Small intestine (tissue), 7 donors: ENCODE measurements at regions not wholly inside any gene's neighbourhood (a gene's known extent, or its start where the extent isn't known, plus 50 kb on each side); places are given as distances from the start of the nearest gene placed in this dataset.
A peak's percentile ranks its signal among the peaks of the same experiment; 100 is the strongest.

Experiments used
- DNase-seq, 2 donors: peaks; one replicate each; pipeline versions ENCODE4 v3.0.0 to v3.0.0-alpha.2; 2013
- FAIRE-seq: peaks from 2 replicates; lab custom pipeline; 2012; peaks lifted over from hg19 to GRCh38; lab: Jason Lieb, UNC
- H3K27ac ChIP-seq, 3 donors: one replicate each; pipeline ENCODE4 v1.5.1; 2013; ENCODE audit warnings: low read length in 2 of 3, mild to moderate bottlenecking in 2 of 3, control low read depth in 1 of 3, inconsistent platforms in 1 of 3, low read depth in 1 of 3, moderate library complexity in 1 of 3
- H3K27me3 ChIP-seq, 3 donors: one replicate each; pipeline ENCODE4 v1.6.1; 2013; ENCODE audit warnings: low read length in 3 of 3, inconsistent platforms in 1 of 3; ENCODE audit not compliant: control insufficient read depth in 3 of 3, insufficient read depth in 3 of 3
- H3K36me3 ChIP-seq, 3 donors: one replicate each; pipeline ENCODE4 v1.6.1; 2013; ENCODE audit warnings: low read length in 3 of 3, inconsistent platforms in 1 of 3, low read depth in 1 of 3, mild to moderate bottlenecking in 1 of 3, moderate library complexity in 1 of 3; ENCODE audit not compliant: control insufficient read depth in 3 of 3, insufficient read depth in 2 of 3
- H3K4me1 ChIP-seq, 3 donors: one replicate each; pipeline ENCODE4 v1.6.1; 2013; ENCODE audit warnings: low read length in 2 of 3, inconsistent platforms in 1 of 3, low read depth in 1 of 3, mild to moderate bottlenecking in 1 of 3, moderate library complexity in 1 of 3; ENCODE audit not compliant: control insufficient read depth in 3 of 3, insufficient read depth in 2 of 3
- H3K4me3 ChIP-seq, 3 donors: one replicate each; pipeline ENCODE4 v1.5.1; 2013; ENCODE audit warnings: low read length in 3 of 3, control low read depth in 1 of 3, inconsistent platforms in 1 of 3, low read depth in 1 of 3, mild to moderate bottlenecking in 1 of 3, moderate library complexity in 1 of 3
- H3K9me3 ChIP-seq, 2 donors: one replicate each; pipeline ENCODE4 v1.6.1; 2013; ENCODE audit warnings: low read depth in 1 of 2, low read length in 1 of 2; ENCODE audit not compliant: control insufficient read depth in 2 of 2, insufficient read depth in 1 of 2
- WGBS, 3 donors: extraction: QIAGEN DNeasy Blood & Tissue Kit; methylation state at CpG; one replicate each; pipeline ENCODE4 v1.1.7; 2013; 5-methylcytosine and 5-hydroxymethylcytosine counted together
- donor health status: healthy with polysubstance abuse.
- donor health status: control.
- donor health status: control.
- donor health status: Bipolar disorder and iron deficiency.
- donor health status: healthy.

GRCh38 chr10:44651834-44652233 is 259.3 kb upstream of the TMEM72 start:
- 73 to 93% (median 90%) methylated on average over 4 of the region's 4 CpGs for WGBS, 3 donors
- Histone ChIP-seq H3K4me1 (no peaks in the 10 kb centered on the region), H3K27me3 (no peaks in the 10 kb centered on the region), H3K27ac (no peak overlapping the region), H3K36me3 (no peaks in the 10 kb centered on the region), H3K9me3 (no peaks in the 10 kb centered on the region), H3K4me3 (no peak overlapping the region)
- FAIRE-seq = no peak
- DNase-seq = no peak

- FAIRE-seq = no peak
- 62 to 80% (median 77%) methylated on average over 3 of the region's 3 CpGs for WGBS, 3 donors
- Histone ChIP-seq H3K9me3 (no peaks in the 10 kb centered on the region), H3K27me3 (no peaks in the 10 kb centered on the region), H3K4me1 (no peaks in the 10 kb centered on the region), H3K4me3 (no peak overlapping the region), H3K27ac (no peak overlapping the region), H3K36me3 (no peaks in the 10 kb centered on the region)
- DNase-seq = no peak
These were observed 251.8 kb upstream of the TMEM72 start for GRCh38 chr10:44659320-44659719.

GRCh38 chr10:44660271-44660670 is 250.9 kb upstream of the TMEM72 start:
- no peak for FAIRE-seq

GRCh38 chr10:44662051-44662450 is 249.1 kb upstream of the TMEM72 start:
- FAIRE-seq (no peak), DNase-seq (no peak)
- no peak overlapping the region for H3K27ac ChIP-seq
- peaks cover 0 to 3% of the 10 kb centered on the region in 2 donors for H3K9me3 ChIP-seq
- H3K36me3 ChIP-seq = no peaks in the 10 kb centered on the region
- no peaks in the 10 kb centered on the region for H3K4me1 ChIP-seq
- 76 to 86% (median 80%) methylated on average over 6 of the region's 6 CpGs for WGBS, 3 donors
- no peak overlapping the region for H3K4me3 ChIP-seq
- no peaks in the 10 kb centered on the region for H3K27me3 ChIP-seq

More at GRCh38 chr10:44660271-44660670, 250.9 kb upstream of the TMEM72 start:
- H3K27me3 ChIP-seq = no peaks in the 10 kb centered on the region
- WGBS, 3 donors = 59 to 67% (median 62%) methylated on average over 2 of the region's 2 CpGs
- H3K27ac ChIP-seq = no peak overlapping the region
- no peaks in the 10 kb centered on the region for H3K36me3 ChIP-seq
- no peaks in the 10 kb centered on the region for H3K9me3 ChIP-seq
- no peaks in the 10 kb centered on the region for H3K4me1 ChIP-seq
- DNase-seq = no peak
- H3K4me3 ChIP-seq = no peak overlapping the region

GRCh38 chr10:44668336-44668735 is 242.8 kb upstream of the TMEM72 start:
- Histone ChIP-seq H3K4me1 (no peaks in the 10 kb centered on the region), H3K36me3 (no peaks in the 10 kb centered on the region), H3K27ac (no peak overlapping the region), H3K4me3 (no peak overlapping the region), H3K27me3 (peaks cover 0 to 1% (median 0%) of the 10 kb centered on the region in 3 donors), H3K9me3 (peaks cover 0 to 17% of the 10 kb centered on the region in 2 donors)
- FAIRE-seq (no peak), DNase-seq (no peak)

GRCh38 chr10:44671319-44671718 is 239.8 kb upstream of the TMEM72 start:
- H3K36me3 ChIP-seq = no peaks in the 10 kb centered on the region
- H3K9me3 ChIP-seq = peaks cover 0 to 19% of the 10 kb centered on the region in 2 donors
- no peak overlapping the region for H3K27ac ChIP-seq
- DNase-seq = no peak
- no peak overlapping the region for H3K4me3 ChIP-seq
- FAIRE-seq = no peak
- H3K4me1 ChIP-seq = no peaks in the 10 kb centered on the region
- peaks cover 0 to 1% (median 0%) of the 10 kb centered on the region in 3 donors for H3K27me3 ChIP-seq

- 20 to 58% (median 33%) methylated on average over 3 of the region's 3 CpGs for WGBS, 3 donors
- Histone ChIP-seq H3K4me1 (no peaks in the 10 kb centered on the region), H3K27ac (no peak overlapping the region), H3K27me3 (peaks cover 0 to 1% (median 0%) of the 10 kb centered on the region in 3 donors), H3K9me3 (peaks cover 0 to 3% of the 10 kb centered on the region in 2 donors), H3K4me3 (no peak overlapping the region), H3K36me3 (no peaks in the 10 kb centered on the region)
- no peak for FAIRE-seq
- peak in 1 of 2 donors; percentile 17 for DNase-seq
These were observed 237.7 kb upstream of the TMEM72 start for GRCh38 chr10:44673245-44673983.

- Histone ChIP-seq H3K9me3 (peaks cover 0 to 2% of the 10 kb centered on the region in 2 donors), H3K27me3 (peaks cover 0 to 1% (median 0%) of the 10 kb centered on the region in 3 donors), H3K4me1 (no peaks in the 10 kb centered on the region), H3K27ac (no peak overlapping the region), H3K4me3 (no peak overlapping the region), H3K36me3 (no peaks in the 10 kb centered on the region)
- no peak for FAIRE-seq
- peak in 1 of 2 donors; percentile 3 for DNase-seq
- 52 to 55% (median 54%) methylated on average over 6 of the region's 6 CpGs for WGBS, 3 donors
These were observed 236.4 kb upstream of the TMEM72 start for GRCh38 chr10:44674536-44675386.
